Panc1 (cell line): ENCODE measurements at regions not wholly inside any gene's neighbourhood (a gene's known extent, or its start where the extent isn't known, plus 50 kb on each side); places are given as distances from the start of the nearest gene placed in this dataset.
"Not testable (repeated sequence)": the region's sequence is repeated elsewhere in the genome, so short reads cannot be mapped to it uniquely, and the experiment has no call there.

Experiments
- ATAC-seq: fragments of 200-7000 bp; cut with Tn5 transposase; 2 replicates; pipeline ENCODE4 v1.9.1; 2020; ENCODE audit warnings: mild to moderate bottlenecking, moderate library complexity
- BruUV-seq: library from RNA; stranded (reverse); fragments of 400-500 nt; replicated peaks from 2 replicates; lab custom pipeline; 2021; lab: Mats Ljungman, UMichigan
- CTCF ChIA-PET: fragments of 300-600 bp; sonication (Branson Sonifier 250); formaldehyde crosslinking; loops from one replicate; lab custom pipeline; 2022; ENCODE audit warnings: antibody characterized with exemption; lab: Charles Lee
- POLR2A ChIA-PET: fragments of 300-600 bp; sonication (Branson Sonifier 250); formaldehyde crosslinking; loops from one replicate; lab custom pipeline; 2022; ENCODE audit warnings: antibody characterized with exemption; lab: Charles Lee
- DNase-seq: peaks from one replicate; pipeline ENCODE4 v3.0.0-alpha.2; 2010; ENCODE audit warnings: low read depth, low spot score
- H3K27ac ChIP-seq: 2 replicates; pipeline ENCODE4 v1.5.1; 2011; ENCODE audit warnings: mild to moderate bottlenecking, low read length, inconsistent platforms
- H3K27me3 ChIP-seq: fragments of 200-500 bp; sonication (Bioruptor generic); 2 replicates; pipeline ENCODE4 v1.6.0; 2014; ENCODE audit warnings: low read length, inconsistent platforms; ENCODE audit not compliant: control insufficient read depth, insufficient read depth
- H3K36me3 ChIP-seq: fragments of 200-500 bp; sonication (Bioruptor generic); 2 replicates; pipeline ENCODE4 v1.5.1; 2014; ENCODE audit warnings: inconsistent platforms, mild to moderate bottlenecking, low read length, moderate library complexity; ENCODE audit not compliant: control insufficient read depth, insufficient read depth
- H3K4me1 ChIP-seq: 2 replicates; pipeline ENCODE4 v1.5.1; 2011; ENCODE audit warnings: inconsistent platforms, mild to moderate bottlenecking, low read length, moderate library complexity; ENCODE audit not compliant: control insufficient read depth, insufficient read depth
- H3K4me3 ChIP-seq, 2 experiments: 2 replicates each; pipeline ENCODE4 v1.5.1; 2011 to 2012; ENCODE audit warnings: low read depth in 2 of 2, low read length in 2 of 2, mild to moderate bottlenecking in 2 of 2, inconsistent platforms in 1 of 2, moderate library complexity in 1 of 2
- H3K9me3 ChIP-seq: fragments of 200-500 bp; sonication (Bioruptor generic); 2 replicates; pipeline ENCODE4 v1.5.1; 2014; ENCODE audit warnings: low read depth, mild to moderate bottlenecking, inconsistent platforms, low read length, moderate library complexity; ENCODE audit not compliant: control insufficient read depth, insufficient read depth
- in situ Hi-C: cut with HindIII; loops from 2 replicates; pipeline ENCODE4 v1.10.0; 2016; ENCODE audit warnings: low sequenced_read_pairs, low pct_unique_long_range_greater_than_20kb
- intact Hi-C: fragments of 100-400 bp; cut with micrococcal nuclease; formaldehyde crosslinking; loops from one replicate; pipeline ENCODE4 v1.10.0; 2022; ENCODE audit not compliant: unreplicated experiment

GRCh38 chr2:87246066-87246717, 224.5 kb upstream of the PLGLB1 start:
- H3K4me3 ChIP-seq, H3K9me3 ChIP-seq, H3K36me3 ChIP-seq, H3K27me3 ChIP-seq, CTCF ChIA-PET, H3K27ac ChIP-seq, H3K4me1 ChIP-seq, ATAC-seq, BruUV-seq, intact Hi-C loops, in situ Hi-C loops, DNase-seq, POLR2A ChIA-PET: not testable (repeated sequence)

GRCh38 chr2:87252046-87252445, 230.4 kb upstream of the PLGLB1 start:
- ATAC-seq, H3K4me3 ChIP-seq, CTCF ChIA-PET, H3K9me3 ChIP-seq, in situ Hi-C loops, H3K4me1 ChIP-seq, H3K36me3 ChIP-seq, POLR2A ChIA-PET, BruUV-seq, H3K27ac ChIP-seq, DNase-seq, H3K27me3 ChIP-seq, intact Hi-C loops: not testable (repeated sequence)

GRCh38 chr2:87254562-87254961, 232.9 kb upstream of the PLGLB1 start:
- intact Hi-C loops, CTCF ChIA-PET, H3K27me3 ChIP-seq, H3K4me1 ChIP-seq, H3K36me3 ChIP-seq, H3K4me3 ChIP-seq, DNase-seq, BruUV-seq, H3K27ac ChIP-seq, ATAC-seq, H3K9me3 ChIP-seq, in situ Hi-C loops, POLR2A ChIA-PET: not testable (repeated sequence)

- H3K4me3 ChIP-seq, POLR2A ChIA-PET, H3K4me1 ChIP-seq, CTCF ChIA-PET, H3K27ac ChIP-seq, intact Hi-C loops, H3K36me3 ChIP-seq, ATAC-seq, in situ Hi-C loops, H3K27me3 ChIP-seq, DNase-seq, H3K9me3 ChIP-seq, BruUV-seq: not testable (repeated sequence)
Observed at GRCh38 chr2:87255410-87255809, 233.8 kb upstream of the PLGLB1 start.

- intact Hi-C loops, H3K27me3 ChIP-seq, POLR2A ChIA-PET, H3K4me1 ChIP-seq, DNase-seq, ATAC-seq, H3K27ac ChIP-seq, CTCF ChIA-PET, in situ Hi-C loops, H3K4me3 ChIP-seq, H3K36me3 ChIP-seq, H3K9me3 ChIP-seq, BruUV-seq: not testable (repeated sequence)
Observed at GRCh38 chr2:87258887-87259286, 237.2 kb upstream of the PLGLB1 start.

- ATAC-seq, in situ Hi-C loops, intact Hi-C loops, H3K4me1 ChIP-seq, H3K27me3 ChIP-seq, H3K27ac ChIP-seq, BruUV-seq, H3K36me3 ChIP-seq, H3K4me3 ChIP-seq, POLR2A ChIA-PET, DNase-seq, CTCF ChIA-PET, H3K9me3 ChIP-seq: not testable (repeated sequence)
Observed at GRCh38 chr2:87262184-87262702, 240.6 kb upstream of the PLGLB1 start.

- H3K27me3 ChIP-seq, H3K9me3 ChIP-seq, H3K36me3 ChIP-seq, intact Hi-C loops, BruUV-seq, POLR2A ChIA-PET, H3K4me1 ChIP-seq, DNase-seq, H3K4me3 ChIP-seq, in situ Hi-C loops, CTCF ChIA-PET: not testable (repeated sequence)
- 0 out of 2 replicates have a peak overlapping the region, but pooled peaks have one; percentile 39 for H3K27ac ChIP-seq
- ATAC-seq, result peak; percentile 91
Observed at GRCh38 chr2:87263868-87264518, 242.3 kb upstream of the PLGLB1 start.
